Motor neuron (in vitro differentiated cells): ENCODE measurements at regions not wholly inside any gene's neighbourhood (a gene's known extent, or its start where the extent isn't known, plus 50 kb on each side); places are given as distances from the start of the nearest gene placed in this dataset.

Experiments used
- ATAC-seq, 8 experiments: fragments of 200-7000 bp; cut with Tn5 transposase; replicated peaks in 6 of 8; 2 replicates each; pipeline ENCODE4 v1.8.0; 2021; ENCODE audit warnings: mild to moderate bottlenecking in 8 of 8, moderate library complexity in 8 of 8
- H3K27ac ChIP-seq, 2 donors: fragments of 250-450 bp; sonication (Bioruptor Pico); 2 replicates each; pipeline ENCODE4 v1.9.0; 2021; ENCODE audit warnings: antibody characterized with exemption in 2 of 2, mild to moderate bottlenecking in 2 of 2, moderate library complexity in 1 of 2
- H3K4me1 ChIP-seq, 2 donors: fragments of 250-450 bp; sonication (Bioruptor Pico); replicated peaks in 1 of 2; 2 replicates each; pipeline ENCODE4 v1.6.1; 2021; ENCODE audit warnings: antibody characterized with exemption in 2 of 2, mild to moderate bottlenecking in 2 of 2, moderate library complexity in 1 of 2
- H3K4me3 ChIP-seq, 5 donors: fragments of 250-450 bp; sonication (Bioruptor Pico); 2 replicates each; pipeline ENCODE4 v1.9.0; 2021; ENCODE audit warnings: antibody characterized with exemption in 5 of 5, mild to moderate bottlenecking in 5 of 5, moderate library complexity in 4 of 5
- WGBS, 10 experiments: fragments of 450-650 bp; shearing (Covaris generic); methylation state at CpG; one replicate each; pipeline ENCODE4 v1.0.0; 2022; 5-methylcytosine and 5-hydroxymethylcytosine counted together
- in situ Hi-C, 9 experiments: fragments of 400-800 bp; cut with MboI; loops; one replicate each; pipeline ENCODE4 v1.15.0; 2021; ENCODE audit warnings: low sequenced_read_pairs in 9 of 9, low pct_unique_long_range_greater_than_20kb in 2 of 9; ENCODE audit not compliant: unreplicated experiment in 9 of 9

DNA sequence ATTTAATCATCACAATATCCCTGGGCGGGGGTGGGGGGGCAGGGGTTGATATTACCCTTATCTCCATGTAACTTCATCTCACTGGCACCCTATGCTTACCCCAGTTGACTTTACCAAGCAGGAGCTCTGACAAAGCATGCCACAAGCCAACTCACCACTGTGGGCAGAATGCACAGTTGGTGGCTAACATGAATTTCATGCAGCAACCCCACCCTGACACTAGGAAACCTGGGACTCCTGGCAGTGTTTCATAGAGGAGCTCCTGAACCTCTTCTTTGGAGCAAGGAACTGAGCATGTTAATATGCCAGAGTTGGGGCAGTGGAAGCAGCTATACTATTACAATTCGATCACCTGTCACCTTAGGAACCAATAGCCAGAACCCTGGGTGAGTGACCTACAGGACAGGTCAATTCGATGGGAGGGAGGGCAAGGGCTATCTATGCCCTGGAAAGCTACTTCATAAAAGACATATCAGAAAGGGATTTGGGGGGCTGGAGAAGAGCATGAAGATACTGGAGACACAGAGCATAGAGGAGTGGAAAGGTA, 97.2 kb upstream of the ACSL4 start:
- ATAC-seq, result no peak
- Histone ChIP-seq H3K4me1 (no peaks in the 10 kb centered on the region), H3K4me3 (no peak overlapping the region), H3K27ac (no peak overlapping the region)
- 20 to 100% (median 60%) methylated on average over 1 to 2 of the region's 3 CpGs; no CpG with 5 or more reads in 5 of the 10 experiments for WGBS, 10 experiments
- in situ Hi-C loops, result loop anchor here in 1 of 9 experiments (25.0 kb wide), 1 partner anchor 93 kb away; the partner anchor contains the start of gene ACSL4

GRCh38 chrX:109830704-109831206, 97.7 kb upstream of the ACSL4 start:
- in situ Hi-C loops, result loop anchor here in 1 of 9 experiments (25.0 kb wide), 1 partner anchor 93 kb away; the partner anchor contains the start of gene ACSL4
- no peak overlapping the region for H3K4me3 ChIP-seq
- ATAC-seq, result peak in 1 of 8 experiments; percentile 18
- WGBS, 10 experiments, result 0 to 100% (median 75%) methylated on average over 1 to 3 of the region's 3 CpGs; no CpG with 5 or more reads in 4 of the 10 experiments
- no peak overlapping the region for H3K27ac ChIP-seq
- no peaks in the 10 kb centered on the region for H3K4me1 ChIP-seq

DNA sequence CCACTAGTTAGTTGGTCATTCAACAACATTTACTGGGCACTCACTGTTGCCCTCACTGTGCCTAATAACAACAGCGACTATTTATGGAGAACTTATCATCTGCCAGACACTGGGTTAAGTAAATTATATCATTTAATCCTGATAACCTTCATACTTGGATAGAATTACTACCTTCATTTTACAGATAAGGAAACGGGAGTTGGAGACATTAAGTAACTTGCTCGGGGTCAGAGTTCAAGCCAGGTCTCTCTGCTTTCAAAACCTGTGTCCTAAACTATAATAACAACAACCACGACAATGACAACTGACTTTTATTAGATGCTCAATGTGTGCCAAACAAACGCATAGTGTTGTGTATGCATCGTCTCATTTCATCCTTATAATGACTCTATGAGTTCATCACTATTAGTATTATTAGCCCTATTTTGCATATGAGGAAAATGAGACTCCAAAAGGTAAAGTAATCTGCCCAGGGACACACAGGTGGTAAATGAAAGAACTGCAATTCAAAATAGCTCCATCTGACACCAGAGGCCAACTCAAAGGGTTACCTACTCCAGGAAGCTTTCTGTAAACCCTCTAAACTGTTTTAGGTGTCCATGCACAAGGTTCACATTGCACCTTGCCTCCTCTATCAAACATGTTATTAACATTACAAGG, 98.4 kb upstream of the ACSL4 start:
- in situ Hi-C loops, result loop anchor here in 1 of 9 experiments (25.0 kb wide), 1 partner anchor 94 kb away; the partner anchor contains the start of gene ACSL4

DNA sequence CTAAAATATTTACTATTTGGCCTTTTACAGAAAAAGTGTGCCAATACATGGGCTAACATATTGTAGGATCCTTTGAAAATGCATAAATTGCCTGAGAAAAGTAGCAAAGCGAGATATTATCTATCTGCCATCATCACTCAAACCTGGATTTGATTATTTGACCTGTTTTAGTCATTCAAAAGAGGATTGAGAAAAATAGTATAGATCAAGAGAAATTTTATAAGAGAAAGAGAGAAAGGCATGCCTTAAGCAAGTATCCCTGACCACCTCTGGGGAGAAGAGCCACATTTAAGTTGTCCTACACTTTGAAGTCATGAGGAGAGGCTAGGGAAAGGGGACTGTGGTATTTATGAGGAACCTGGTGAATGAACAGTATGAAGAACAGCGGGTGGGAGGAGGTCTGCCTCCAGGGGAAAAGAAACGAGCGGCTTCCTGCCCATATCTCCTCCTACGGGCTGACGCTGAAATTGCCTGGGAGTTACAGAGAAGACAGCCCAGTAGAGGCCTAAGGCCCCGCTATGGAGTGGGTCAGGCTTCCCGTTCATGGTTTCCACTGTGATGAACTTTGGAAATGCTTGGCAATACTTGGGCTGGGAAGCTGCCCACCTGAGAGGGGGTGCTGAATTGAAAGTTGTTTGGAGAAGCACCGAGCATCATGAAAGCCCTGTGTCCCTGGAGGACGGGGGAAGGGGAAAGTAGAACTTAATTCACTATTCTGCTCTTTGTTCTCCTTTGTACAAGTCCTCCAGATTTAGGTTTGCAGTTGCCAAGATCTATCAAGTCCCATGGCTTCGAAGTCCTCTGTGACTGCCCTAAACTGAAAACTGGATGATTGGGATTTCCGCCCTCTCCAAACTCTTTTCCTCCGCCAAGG, 106.9 kb upstream of the ACSL4 start:
- WGBS, 10 experiments, result 0 to 100% (median 72%) methylated on average over 1 to 9 of the region's 13 CpGs; no CpG with 5 or more reads in 4 of the 10 experiments
- no peak overlapping the region for H3K4me3 ChIP-seq
- H3K4me1 ChIP-seq, result peaks cover 3 to 5% of the 10 kb centered on the region in 2 donors
- no peak overlapping the region for H3K27ac ChIP-seq
- ATAC-seq, result peak in 3 of 8 experiments; percentile 14 to 61 (median 32)
- in situ Hi-C loops, result loop anchor here in 1 of 9 experiments (25.0 kb wide), 1 partner anchor 103 kb away; the partner anchor contains the start of gene ACSL4

More for the DNA sequence above, 98.4 kb upstream of the ACSL4 start:
- no peak overlapping the region for H3K4me3 ChIP-seq
- WGBS, 10 experiments, result 50 to 100% (median 79%) methylated on average over 1 to 6 of the region's 6 CpGs; no CpG with 5 or more reads in 4 of the 10 experiments
- no peak for ATAC-seq
- H3K4me1 ChIP-seq, result no peaks in the 10 kb centered on the region
- H3K27ac ChIP-seq, result no peak overlapping the region

- Histone ChIP-seq H3K4me3 (no peak overlapping the region), H3K27ac (no peak overlapping the region), H3K4me1 (peaks cover 3 to 7% of the 10 kb centered on the region in 2 donors)
- in situ Hi-C loops, result loop anchor here in 1 of 9 experiments (25.0 kb wide), 1 partner anchor 103 kb away; the partner anchor contains the start of gene ACSL4
- peak in 7 of 8 experiments; percentile 46 to 95 (median 63) for ATAC-seq
- 39 to 40% methylated on average over 2 of the region's 3 CpGs; no CpG with 5 or more reads in 8 of the 10 experiments for WGBS, 10 experiments
Observed at GRCh38 chrX:109840585-109840984, 107.5 kb upstream of the ACSL4 start.

- in situ Hi-C loops, result loop anchor here in 1 of 9 experiments (25.0 kb wide), 1 partner anchor 104 kb away; the partner anchor contains the start of gene ACSL4
- no peak overlapping the region for H3K27ac ChIP-seq
- ATAC-seq, result no peak
- 40 to 80% (median 60%) methylated on average over 1 to 3 of the region's 4 CpGs; no CpG with 5 or more reads in 7 of the 10 experiments for WGBS, 10 experiments
- H3K4me3 ChIP-seq, result no peak overlapping the region
- H3K4me1 ChIP-seq, result peaks cover 3 to 7% of the 10 kb centered on the region in 2 donors
Observed at GRCh38 chrX:109841257-109841656, 108.2 kb upstream of the ACSL4 start.

DNA sequence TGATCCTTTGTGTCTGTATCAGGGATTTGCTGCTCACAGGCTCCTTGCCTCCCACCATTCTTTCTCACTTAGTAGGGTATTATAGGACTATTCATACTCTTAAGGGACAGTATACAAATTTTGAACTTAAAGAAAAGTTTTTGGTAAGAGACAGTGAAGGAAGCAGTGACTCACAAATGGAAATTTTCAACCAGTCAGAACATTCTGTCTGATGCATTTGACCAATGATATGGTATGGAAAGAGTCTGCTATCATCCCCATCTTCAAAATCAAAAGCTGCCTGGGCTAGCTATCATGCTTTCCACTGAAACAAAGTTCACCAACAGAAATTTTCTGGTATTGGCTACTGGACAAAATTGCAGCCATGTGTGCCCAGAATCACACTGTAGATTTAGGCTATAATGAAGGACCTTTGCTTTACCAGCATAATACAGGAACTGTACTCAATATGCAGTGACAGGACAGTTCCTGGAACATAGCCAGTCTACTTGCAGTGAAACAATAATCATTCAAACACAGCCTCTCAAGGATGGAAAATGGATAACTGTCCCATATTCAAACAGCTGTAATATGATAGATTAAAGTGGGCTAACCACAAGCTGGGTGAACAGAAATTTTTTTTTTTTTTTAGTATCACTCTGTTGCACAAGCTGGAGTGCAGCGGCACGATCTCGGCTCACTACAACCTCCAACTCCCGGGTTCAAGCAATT, 109.0 kb upstream of the ACSL4 start:
- in situ Hi-C loops, result loop anchor here in 1 of 9 experiments (25.0 kb wide), 1 partner anchor 105 kb away; the partner anchor contains the start of gene ACSL4
- Histone ChIP-seq H3K27ac (no peak overlapping the region), H3K4me3 (no peak overlapping the region), H3K4me1 (peaks cover 3 to 7% of the 10 kb centered on the region in 2 donors)
- peak in 1 of 8 experiments; percentile 31 for ATAC-seq
- WGBS, 10 experiments, result 0 to 100% methylated on average over 1 of the region's 4 CpGs; no CpG with 5 or more reads in 8 of the 10 experiments

- H3K27ac ChIP-seq, result no peak overlapping the region
- in situ Hi-C loops, result loop anchor here in 1 of 9 experiments (25.0 kb wide), 1 partner anchor 105 kb away; the partner anchor contains the start of gene ACSL4
- WGBS, 10 experiments, result 73 to 100% (median 83%) methylated on average over 1 to 2 of the region's 6 CpGs; no CpG with 5 or more reads in 7 of the 10 experiments
Observed at GRCh38 chrX:109842611-109843010, 109.6 kb upstream of the ACSL4 start.

GRCh38 chrX:109843963-109844751, 111.1 kb upstream of the ACSL4 start:
- H3K27ac ChIP-seq, result no peak overlapping the region
- peak in 4 of 8 experiments; percentile 26 to 93 (median 68) for ATAC-seq
- no peak overlapping the region for H3K4me3 ChIP-seq
- in situ Hi-C loops, result loop anchor here in 1 of 9 experiments (25.0 kb wide), 1 partner anchor 107 kb away; the partner anchor contains the start of gene ACSL4
- H3K4me1 ChIP-seq, result peaks cover 10 to 15% of the 10 kb centered on the region in 2 donors
- 50% methylated on average over 1 of the region's 1 CpG; no CpG with 5 or more reads in 9 of the 10 experiments for WGBS, 10 experiments

More at GRCh38 chrX:109842611-109843010, 109.6 kb upstream of the ACSL4 start:
- Histone ChIP-seq H3K4me3 (no peak overlapping the region), H3K4me1 (peaks cover 3 to 7% of the 10 kb centered on the region in 2 donors)
- ATAC-seq, result no peak

GRCh38 chrX:109844986-109845385, 111.9 kb upstream of the ACSL4 start:
- Histone ChIP-seq H3K27ac (no peak overlapping the region), H3K4me1 (peaks cover 15 to 18% of the 10 kb centered on the region in 2 donors), H3K4me3 (no peak overlapping the region)
- ATAC-seq, result no peak
- WGBS, 10 experiments, result 50% methylated on average over 2 of the region's 4 CpGs; no CpG with 5 or more reads in 9 of the 10 experiments
- in situ Hi-C loops, result loop anchor here in 1 of 9 experiments (25.0 kb wide), 1 partner anchor 108 kb away; the partner anchor contains the start of gene ACSL4

DNA sequence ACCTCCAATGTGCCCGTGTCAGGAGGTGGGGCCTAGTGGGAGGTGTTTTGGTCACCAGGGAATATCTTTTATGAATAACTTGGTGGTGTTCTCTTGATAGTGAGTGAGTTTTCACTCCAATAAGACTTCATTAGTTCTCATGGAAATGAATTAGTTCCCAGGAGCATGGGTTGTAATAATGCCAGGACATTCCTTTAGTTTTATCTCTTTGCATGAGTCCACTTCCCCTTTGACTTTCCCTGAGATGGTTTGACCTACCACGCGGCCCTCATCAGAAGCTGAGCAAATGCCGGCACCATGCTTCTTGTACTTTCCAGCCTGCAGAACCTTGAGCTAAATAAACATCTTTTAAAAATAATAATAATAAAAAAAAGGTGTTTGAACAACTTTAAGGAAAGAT, 112.9 kb upstream of the ACSL4 start:
- in situ Hi-C loops, result loop anchor here in 1 of 9 experiments (25.0 kb wide), 1 partner anchor 109 kb away; the partner anchor contains the start of gene ACSL4
- Histone ChIP-seq H3K27ac (no peak overlapping the region), H3K4me1 (peaks cover 15 to 22% of the 10 kb centered on the region in 2 donors), H3K4me3 (no peak overlapping the region)
- WGBS, 10 experiments, result 67 to 100% methylated on average over 1 to 3 of the region's 4 CpGs; no CpG with 5 or more reads in 8 of the 10 experiments
- no peak for ATAC-seq
